Lower leg skin (tissue), 4 donors: ENCODE measurements at regions not wholly inside any gene's neighbourhood (a gene's known extent, or its start where the extent isn't known, plus 50 kb on each side); places are given as distances from the start of the nearest gene placed in this dataset.

Source experiments
- DNase-seq, 2 donors: peaks; one replicate each; pipeline ENCODE4 v3.0.0-alpha.2; 2019; ENCODE audit warnings: low spot score in 2 of 2
- H3K4me3 ChIP-seq: fragments of 200-600 bp; sonication (generic); 2 replicates; pipeline ENCODE4 v1.5.1; 2017; ENCODE audit warnings: mild to moderate bottlenecking, low read depth; ENCODE audit not compliant: poor library complexity, severe bottlenecking
- CTCF ChIP-seq, 3 donors: fragments of 450-650 bp; IDR thresholded peaks; one replicate each; pipeline ENCODE4 v1.5.1; 2016; ENCODE audit warnings: antibody characterized with exemption in 3 of 3, mild to moderate bottlenecking in 3 of 3, moderate library complexity in 2 of 3
- POLR2A ChIP-seq, 2 donors: fragments of 450-650 bp; IDR thresholded peaks; one replicate each; pipeline ENCODE4 v1.6.1; 2016 to 2017; ENCODE audit warnings: antibody characterized with exemption in 2 of 2, mild to moderate bottlenecking in 1 of 2, moderate library complexity in 1 of 2
- WGBS, 2 donors: methylation state at CpG; one replicate each; pipeline ENCODE4 v1.1.5; 2018; 5-methylcytosine and 5-hydroxymethylcytosine counted together
- intact Hi-C: fragments of 100-400 bp; cut with DNase I; formaldehyde crosslinking; loops from one replicate; pipeline ENCODE4 v1.15.0; 2023; ENCODE audit warnings: low total_unique reads

GRCh38 chr3:103112273-103112672 lies 677.5 kb downstream of the ZPLD1 start:
- H3K4me3 ChIP-seq: no peak overlapping the region
- intact Hi-C loops: no loop called here
- TF ChIP-seq CTCF (IDR thresholded peaks at IDR 0.05) (no peak), POLR2A (IDR thresholded peaks at IDR 0.05) (no peak)
- no peak for DNase-seq

- no peak overlapping the region for H3K4me3 ChIP-seq
- TF ChIP-seq POLR2A (IDR thresholded peaks at IDR 0.05): no peak
- TF ChIP-seq CTCF (IDR thresholded peaks at IDR 0.05): no peak
- WGBS, 2 donors: 68 to 90% methylated on average over 1 of the region's 1 CpG
- DNase-seq: no peak
- intact Hi-C loops: no loop called here
These were observed 691.3 kb downstream of the ZPLD1 start for GRCh38 chr3:103126115-103126514.

- WGBS, 2 donors: 64% methylated on average over 5 of the region's 5 CpGs
- no peak for TF ChIP-seq POLR2A (IDR thresholded peaks at IDR 0.05)
- TF ChIP-seq CTCF (IDR thresholded peaks at IDR 0.05): no peak
- no peak overlapping the region for H3K4me3 ChIP-seq
- no peak for DNase-seq
- intact Hi-C loops: no loop called here
These were observed 692.3 kb downstream of the ZPLD1 start for GRCh38 chr3:103127098-103127630.

GRCh38 chr3:103127737-103128136 lies 692.9 kb downstream of the ZPLD1 start:
- TF ChIP-seq POLR2A (IDR thresholded peaks at IDR 0.05) (no peak), CTCF (IDR thresholded peaks at IDR 0.05) (no peak)
- 59 to 70% methylated on average over 1 of the region's 1 CpG for WGBS, 2 donors
- no peak overlapping the region for H3K4me3 ChIP-seq
- no peak for DNase-seq
- intact Hi-C loops: no loop called here

GRCh38 chr3:103134023-103134724 lies 699.4 kb downstream of the ZPLD1 start:
- no peak for TF ChIP-seq CTCF (IDR thresholded peaks at IDR 0.05)
- no peak for TF ChIP-seq POLR2A (IDR thresholded peaks at IDR 0.05)
- no peak overlapping the region for H3K4me3 ChIP-seq
- DNase-seq: no peak
- 85 to 100% methylated on average over 1 of the region's 1 CpG for WGBS, 2 donors
- intact Hi-C loops: no loop called here

- TF ChIP-seq CTCF (IDR thresholded peaks at IDR 0.05) (no peak), POLR2A (IDR thresholded peaks at IDR 0.05) (no peak)
- intact Hi-C loops: no loop called here
- DNase-seq: no peak
- H3K4me3 ChIP-seq: no peak overlapping the region
These were observed 701.8 kb downstream of the ZPLD1 start for GRCh38 chr3:103136621-103137020.
